ENCODE measurements at regions not wholly inside any gene's neighbourhood (a gene's known extent, or its start where the extent isn't known, plus 50 kb on each side); places are given as distances from the start of the nearest gene placed in this dataset.

GRCh38 chr15:91704343-91704742 lies 149.2 kb upstream of the SLCO3A1 start:
- Histone ChIP-seq H3K36me3 (no peaks in the 10 kb centered on the region), H3K9me3 (no peaks in the 10 kb centered on the region), H3K27ac (no peak overlapping the region), H3K4me3 (no peak overlapping the region), H3K27me3 (peaks cover 0 to 4% (median 0%) of the 10 kb centered on the region in 4 donors), H3K4me1 (peaks cover 0 to 11% (median 4%) of the 10 kb centered on the region in 3 donors)
- WGBS, 2 donors = 65 to 71% methylated on average over 5 of the region's 5 CpGs
- intact Hi-C loops (cut with DNase I) = loop anchor here (10.0 kb wide), 1 partner anchor 150 kb away; the partner anchor contains the start of gene SLCO3A1
- no peak for DNase-seq
- TF ChIP-seq POLR2A (IDR thresholded peaks at IDR 0.05) = no peak
- no peak for TF ChIP-seq CTCF (IDR thresholded peaks at IDR 0.05)

- H3K4me1 ChIP-seq = peaks cover 0 to 11% (median 4%) of the 10 kb centered on the region in 3 donors
- H3K36me3 ChIP-seq = no peaks in the 10 kb centered on the region
- TF ChIP-seq POLR2A (IDR thresholded peaks at IDR 0.05) (no peak), CTCF (IDR thresholded peaks at IDR 0.05) (peak; percentile 39 to 92 (median 84))
- H3K4me3 ChIP-seq = peak overlapping the region in 1 of 4 donors; percentile 3
- no peaks in the 10 kb centered on the region for H3K9me3 ChIP-seq
- H3K27me3 ChIP-seq = no peaks in the 10 kb centered on the region
- DNase-seq = no peak
- intact Hi-C loops (cut with DNase I) = loop anchor here (5.0 to 10.0 kb wide), 2 partner anchors 148 to 371 kb away; partner anchors contain the start of gene SLCO3A1
- peak overlapping the region in 2 of 4 donors; percentile 3 to 11 for H3K27ac ChIP-seq
- WGBS, 2 donors = 13 to 20% methylated on average over 9 of the region's 9 CpGs
Measured at GRCh38 chr15:91706322-91707032, 147.0 kb upstream of the SLCO3A1 start.

GRCh38 chr15:91710080-91710698 lies 143.3 kb upstream of the SLCO3A1 start:
- H3K4me3 ChIP-seq = no peak overlapping the region
- H3K36me3 ChIP-seq = no peaks in the 10 kb centered on the region
- intact Hi-C loops (cut with DNase I) = no loop called here
- peaks cover 0 to 11% (median 4%) of the 10 kb centered on the region in 3 donors for H3K4me1 ChIP-seq
- no peak overlapping the region for H3K27ac ChIP-seq
- peaks cover 0 to 2% (median 0%) of the 10 kb centered on the region in 4 donors for H3K27me3 ChIP-seq
- TF ChIP-seq POLR2A (IDR thresholded peaks at IDR 0.05) = no peak
- no peak for TF ChIP-seq CTCF (IDR thresholded peaks at IDR 0.05)
- no peaks in the 10 kb centered on the region for H3K9me3 ChIP-seq
- WGBS, 2 donors = 48 to 55% methylated on average over 3 of the region's 3 CpGs
- DNase-seq = no peak

GRCh38 chr15:91711384-91712033 lies 142.0 kb upstream of the SLCO3A1 start:
- no peak for DNase-seq
- H3K4me3 ChIP-seq = no peak overlapping the region
- no peaks in the 10 kb centered on the region for H3K9me3 ChIP-seq
- H3K27ac ChIP-seq = no peak overlapping the region
- no peaks in the 10 kb centered on the region for H3K36me3 ChIP-seq
- TF ChIP-seq POLR2A (IDR thresholded peaks at IDR 0.05) (no peak), CTCF (IDR thresholded peaks at IDR 0.05) (no peak)
- 77 to 83% methylated on average over 9 of the region's 9 CpGs for WGBS, 2 donors
- peaks cover 0 to 4% (median 0%) of the 10 kb centered on the region in 3 donors for H3K4me1 ChIP-seq
- intact Hi-C loops (cut with DNase I) = no loop called here
- H3K27me3 ChIP-seq = peaks cover 0 to 2% (median 0%) of the 10 kb centered on the region in 4 donors

GRCh38 chr15:91712286-91712685 lies 141.2 kb upstream of the SLCO3A1 start:
- Histone ChIP-seq H3K9me3 (no peaks in the 10 kb centered on the region), H3K4me3 (no peak overlapping the region), H3K27me3 (peaks cover 0 to 9% (median 0%) of the 10 kb centered on the region in 4 donors), H3K36me3 (no peaks in the 10 kb centered on the region), H3K4me1 (no peaks in the 10 kb centered on the region), H3K27ac (no peak overlapping the region)
- 58 to 67% methylated on average over 7 of the region's 7 CpGs for WGBS, 2 donors
- TF ChIP-seq POLR2A (IDR thresholded peaks at IDR 0.05) = no peak
- TF ChIP-seq CTCF (IDR thresholded peaks at IDR 0.05) = no peak
- DNase-seq = no peak
- intact Hi-C loops (cut with DNase I) = no loop called here
